ENCODE measurements at regions not wholly inside any gene's neighbourhood (a gene's known extent, or its start where the extent isn't known, plus 50 kb on each side); places are given as distances from the start of the nearest gene placed in this dataset.
A peak's percentile ranks its signal among the peaks of the same experiment; 100 is the strongest.

DNA sequence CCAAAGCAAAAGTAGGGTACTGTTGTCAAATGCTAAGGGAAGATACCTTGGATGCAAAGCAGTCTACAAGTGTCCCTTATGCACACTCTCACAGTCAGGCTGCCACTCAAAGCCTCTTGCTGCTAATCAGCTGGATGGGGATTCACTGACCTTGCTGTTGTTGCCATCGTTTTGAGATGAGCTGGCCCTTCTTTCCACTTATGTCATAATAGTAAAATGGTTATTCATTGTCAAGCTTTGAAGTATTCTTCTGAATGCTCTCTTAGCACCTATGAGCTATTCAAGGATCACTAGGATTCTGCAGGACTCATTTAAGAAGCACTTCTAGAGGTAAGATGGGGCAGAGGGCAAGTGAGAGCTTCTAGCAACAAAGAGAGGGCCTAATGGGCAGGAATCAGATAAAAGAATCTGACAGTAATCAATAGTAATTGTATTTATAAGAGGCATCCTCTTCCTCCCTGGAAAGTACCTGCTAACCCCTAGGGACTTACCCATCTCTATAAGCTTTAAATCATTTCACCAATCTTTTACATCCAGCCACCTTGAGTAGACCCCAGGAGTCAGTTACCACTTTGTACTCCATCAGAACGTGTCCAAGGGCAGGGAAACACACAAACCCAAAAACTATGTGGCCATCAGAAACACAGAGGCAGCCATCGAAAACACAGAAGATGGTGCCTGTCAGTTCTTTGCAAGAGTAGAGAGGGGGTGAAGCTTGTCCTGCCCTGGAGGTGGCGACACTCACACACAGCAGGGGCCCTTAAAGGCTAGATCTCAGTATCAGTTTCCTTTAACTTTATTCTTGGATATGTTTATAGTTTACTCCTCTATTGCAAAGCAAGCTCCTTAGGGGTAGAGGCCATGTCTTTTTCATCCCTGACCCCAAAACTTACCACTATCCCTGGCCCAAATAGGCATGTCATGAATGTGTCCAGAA, 103.7 kb upstream of the NFIA start:
- Histone ChIP-seq H3K4me1 (peaks cover 0 to 22% (median 6%) of the 10 kb centered on the region in 4 donors), H3K36me3 (no peaks in the 10 kb centered on the region), H3K27me3 (no peaks in the 10 kb centered on the region), H3K9me3 (no peaks in the 10 kb centered on the region), H3K27ac (no peak overlapping the region), H3K4me3 (no peak overlapping the region)
- TF ChIP-seq EP300 (IDR thresholded peaks at IDR 0.05) (no peak), POLR2A (IDR thresholded peaks at IDR 0.05) (no peak)
- TF ChIP-seq, protein P1, sequence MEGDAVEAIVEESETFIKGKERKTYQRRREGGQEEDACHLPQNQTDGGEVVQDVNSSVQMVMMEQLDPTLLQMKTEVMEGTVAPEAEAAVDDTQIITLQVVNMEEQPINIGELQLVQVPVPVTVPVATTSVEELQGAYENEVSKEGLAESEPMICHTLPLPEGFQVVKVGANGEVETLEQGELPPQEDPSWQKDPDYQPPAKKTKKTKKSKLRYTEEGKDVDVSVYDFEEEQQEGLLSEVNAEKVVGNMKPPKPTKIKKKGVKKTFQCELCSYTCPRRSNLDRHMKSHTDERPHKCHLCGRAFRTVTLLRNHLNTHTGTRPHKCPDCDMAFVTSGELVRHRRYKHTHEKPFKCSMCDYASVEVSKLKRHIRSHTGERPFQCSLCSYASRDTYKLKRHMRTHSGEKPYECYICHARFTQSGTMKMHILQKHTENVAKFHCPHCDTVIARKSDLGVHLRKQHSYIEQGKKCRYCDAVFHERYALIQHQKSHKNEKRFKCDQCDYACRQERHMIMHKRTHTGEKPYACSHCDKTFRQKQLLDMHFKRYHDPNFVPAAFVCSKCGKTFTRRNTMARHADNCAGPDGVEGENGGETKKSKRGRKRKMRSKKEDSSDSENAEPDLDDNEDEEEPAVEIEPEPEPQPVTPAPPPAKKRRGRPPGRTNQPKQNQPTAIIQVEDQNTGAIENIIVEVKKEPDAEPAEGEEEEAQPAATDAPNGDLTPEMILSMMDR (IDR thresholded peaks at IDR 0.05): peak in 2 of 4 experiments; percentile 26 to 35
- no peak for DNase-seq
- WGBS, 2 donors: 77 to 79% methylated on average over 4 of the region's 4 CpGs
- intact Hi-C loops (cut with DNase I): no loop called here

DNA sequence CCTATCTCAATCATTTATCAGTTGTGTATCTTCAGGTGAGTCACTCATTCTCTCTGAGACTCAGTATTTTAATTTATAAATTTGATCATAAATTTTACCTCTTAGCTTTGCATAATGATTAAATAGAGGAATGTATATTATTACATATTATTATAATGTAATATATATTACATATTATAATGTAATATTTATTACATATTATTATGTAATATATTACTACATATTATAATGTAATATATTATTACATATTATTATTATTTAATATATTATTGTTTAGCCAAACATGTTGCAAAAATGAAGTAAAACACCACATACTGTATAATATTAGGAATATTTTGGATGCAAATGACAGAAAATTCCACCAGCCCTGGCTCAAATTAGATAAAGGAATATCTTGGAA, 104.7 kb upstream of the NFIA start:
- peaks cover 0 to 12% (median 1%) of the 10 kb centered on the region in 4 donors for H3K4me1 ChIP-seq
- no peaks in the 10 kb centered on the region for H3K27me3 ChIP-seq
- H3K4me3 ChIP-seq: no peak overlapping the region
- no peak overlapping the region for H3K27ac ChIP-seq
- no peaks in the 10 kb centered on the region for H3K9me3 ChIP-seq
- TF ChIP-seq, protein P1 (IDR thresholded peaks at IDR 0.05): no peak
- no peak for TF ChIP-seq POLR2AphosphoS5 (IDR thresholded peaks at IDR 0.05)
- no peak for TF ChIP-seq EP300 (IDR thresholded peaks at IDR 0.05)
- TF ChIP-seq POLR2A (IDR thresholded peaks at IDR 0.05): no peak
- intact Hi-C loops (cut with DNase I): no loop called here
- no peaks in the 10 kb centered on the region for H3K36me3 ChIP-seq
- no peak for DNase-seq

DNA sequence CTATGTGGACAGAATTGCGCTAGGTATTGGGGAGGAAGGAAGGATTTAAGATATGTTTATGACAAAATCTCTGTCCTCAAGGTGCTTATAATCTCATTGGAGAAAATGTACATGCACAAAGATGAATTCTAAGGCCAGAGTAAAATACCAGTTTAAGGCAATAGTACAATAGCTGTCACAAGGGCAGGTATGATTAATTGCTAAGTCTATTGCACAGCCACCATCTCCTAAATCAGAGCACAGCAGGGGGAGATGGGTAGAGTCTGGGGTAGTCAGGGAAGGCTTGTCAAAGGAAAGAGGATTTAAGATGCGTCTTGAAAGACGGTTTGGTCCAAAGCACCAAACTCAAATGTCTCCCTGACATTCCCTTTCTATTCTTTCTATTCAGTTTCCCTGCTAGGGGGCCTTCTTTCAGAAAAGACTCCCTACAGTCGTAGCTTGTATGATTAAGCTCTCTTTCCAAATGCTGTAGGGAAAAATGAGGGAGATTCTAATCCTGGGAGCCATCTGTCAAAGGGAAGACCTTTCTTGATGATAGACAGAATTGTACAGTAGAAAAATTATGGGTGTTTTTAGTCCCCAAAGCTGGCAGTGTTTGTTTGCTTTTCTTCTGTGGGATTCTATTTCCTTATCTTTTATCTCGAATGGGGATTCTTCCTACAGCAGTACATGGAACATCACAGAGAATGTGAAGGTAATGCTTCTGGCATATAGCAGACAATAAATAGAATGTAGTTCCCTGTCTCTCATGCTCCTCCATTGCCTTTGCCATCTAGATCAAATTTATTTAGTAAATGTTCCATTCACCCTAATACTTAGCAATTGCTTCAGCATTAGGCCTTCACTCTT, 107.6 kb upstream of the NFIA start:
- H3K36me3 ChIP-seq: no peaks in the 10 kb centered on the region
- DNase-seq: no peak
- intact Hi-C loops (cut with DNase I): loop anchor here (5.0 kb wide), 3 partner anchors 363 to 878 kb away; no protein-coding TSS in a partner anchor
- H3K9me3 ChIP-seq: no peaks in the 10 kb centered on the region
- 82 to 89% methylated on average over 5 of the region's 5 CpGs for WGBS, 2 donors
- H3K4me1 ChIP-seq: peaks cover 0 to 25% (median 11%) of the 10 kb centered on the region in 4 donors
- H3K4me3 ChIP-seq: no peak overlapping the region
- no peak overlapping the region for H3K27ac ChIP-seq
- no peak for TF ChIP-seq POLR2A (IDR thresholded peaks at IDR 0.05)
- TF ChIP-seq EP300 (IDR thresholded peaks at IDR 0.05): no peak
- TF ChIP-seq, protein P1 (IDR thresholded peaks at IDR 0.05): no peak
- TF ChIP-seq POLR2AphosphoS5 (IDR thresholded peaks at IDR 0.05): no peak
- H3K27me3 ChIP-seq: no peaks in the 10 kb centered on the region

DNA sequence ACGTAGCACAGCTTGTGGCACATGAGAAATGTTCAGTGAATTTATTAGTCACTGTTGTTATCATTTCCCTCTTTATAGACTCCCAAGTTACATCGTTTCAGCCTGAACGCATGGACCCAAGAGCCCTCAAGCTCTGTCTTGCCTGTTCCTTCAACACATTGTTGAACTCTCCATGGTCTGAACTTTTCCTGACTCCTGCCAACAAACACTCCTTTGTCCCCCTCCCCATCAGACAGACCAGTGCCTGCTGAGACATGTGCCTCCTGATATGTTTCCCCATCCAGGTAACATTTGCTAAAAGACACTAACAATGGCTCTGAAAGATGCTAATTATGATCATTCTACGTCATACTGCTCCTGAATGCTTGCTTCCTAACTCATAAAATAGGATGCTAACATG, 108.7 kb upstream of the NFIA start:
- no peak overlapping the region for H3K4me3 ChIP-seq
- intact Hi-C loops (cut with DNase I): loop anchor here (5.0 kb wide), 3 partner anchors 364 to 879 kb away; no protein-coding TSS in a partner anchor
- H3K9me3 ChIP-seq: no peaks in the 10 kb centered on the region
- DNase-seq: no peak
- H3K4me1 ChIP-seq: peaks cover 0 to 27% (median 11%) of the 10 kb centered on the region in 4 donors
- H3K27ac ChIP-seq: no peak overlapping the region
- WGBS, 2 donors: 86 to 87% methylated on average over 4 of the region's 4 CpGs
- no peaks in the 10 kb centered on the region for H3K27me3 ChIP-seq
- TF ChIP-seq POLR2AphosphoS5 (IDR thresholded peaks at IDR 0.05): no peak
- no peak for TF ChIP-seq EP300 (IDR thresholded peaks at IDR 0.05)
- TF ChIP-seq POLR2A (IDR thresholded peaks at IDR 0.05): no peak
- TF ChIP-seq, protein P1 (IDR thresholded peaks at IDR 0.05): no peak
- H3K36me3 ChIP-seq: no peaks in the 10 kb centered on the region
